ES-I3 (cell line): ENCODE measurements at regions not wholly inside any gene's neighbourhood (a gene's known extent, or its start where the extent isn't known, plus 50 kb on each side); places are given as distances from the start of the nearest gene placed in this dataset.

Experiments
- H3K36me3 ChIP-seq: 2 replicates; pipeline ENCODE4 v1.6.1; 2013; ENCODE audit warnings: mild to moderate bottlenecking, low read length, control low read depth, moderate library complexity; ENCODE audit not compliant: insufficient read depth
- H3K4me1 ChIP-seq: 2 replicates; pipeline ENCODE4 v1.6.1; 2013; ENCODE audit warnings: mild to moderate bottlenecking, control low read depth, low read length; ENCODE audit not compliant: insufficient read depth
- H3K9ac ChIP-seq: 2 replicates; pipeline ENCODE4 v1.6.1; 2013; ENCODE audit warnings: low read depth, mild to moderate bottlenecking, low read length, moderate library complexity
- H3K9me3 ChIP-seq: 2 replicates; pipeline ENCODE4 v1.6.1; 2013; ENCODE audit warnings: mild to moderate bottlenecking, low read length, moderate library complexity; ENCODE audit not compliant: control insufficient read depth, insufficient read depth

DNA sequence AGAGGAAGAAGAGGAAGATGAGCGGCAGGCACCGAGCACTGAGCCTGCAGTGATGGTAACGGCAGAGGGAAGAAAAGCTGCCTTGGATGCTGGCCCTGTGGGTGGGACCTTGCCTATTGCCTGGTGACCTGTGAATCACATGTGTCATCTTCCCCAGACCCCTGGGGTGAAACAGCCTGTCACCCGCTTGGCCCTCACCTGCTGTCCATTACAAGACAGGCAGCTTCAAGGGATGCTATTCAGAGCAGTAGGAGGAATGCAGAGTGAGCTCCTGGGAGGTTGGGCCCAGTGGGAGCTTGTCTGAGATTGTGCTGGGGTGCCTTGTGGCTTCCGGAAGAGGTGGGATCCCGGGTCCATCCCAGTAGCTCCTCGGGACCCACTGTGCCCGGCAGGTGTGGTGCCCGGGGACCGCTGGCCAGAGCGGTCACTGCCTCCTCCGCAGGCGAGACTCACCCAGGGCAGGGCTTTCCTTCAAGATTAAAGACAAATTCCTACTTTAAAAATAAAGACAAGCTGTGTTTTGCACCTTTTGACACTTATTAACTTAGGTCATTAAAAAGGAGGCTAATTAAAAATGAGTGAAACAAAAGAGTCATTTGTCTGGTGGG, 440.2 kb upstream of the MKI67 start:
- Histone ChIP-seq H3K36me3 (no peaks in the 10 kb centered on the region), H3K9ac (no peak overlapping the region), H3K4me1 (no peaks in the 10 kb centered on the region; the same call in 1 of the 2 replicates), H3K9me3 (no peaks in the 10 kb centered on the region; the same call in 1 of the 2 replicates)

DNA sequence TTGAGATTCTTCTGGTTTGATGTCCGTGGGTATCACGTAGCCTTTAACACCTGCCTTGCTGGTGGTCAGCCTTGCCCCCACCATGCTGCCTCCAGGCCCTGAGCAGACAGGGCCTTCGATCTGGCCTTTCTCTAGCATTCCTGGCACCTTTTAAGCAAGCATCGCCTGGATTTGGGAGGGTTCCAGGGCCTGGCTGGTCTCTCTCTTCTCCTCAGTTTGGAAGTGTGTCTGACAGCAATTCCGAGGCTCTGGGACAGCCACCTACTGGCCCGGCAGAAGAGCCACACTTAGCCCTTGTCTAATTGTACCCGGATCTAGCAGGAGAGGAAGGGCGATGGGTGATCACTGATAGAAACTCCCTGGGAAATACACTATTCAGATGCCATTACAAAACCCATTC, 441.3 kb upstream of the MKI67 start:
- no peak overlapping the region for H3K9ac ChIP-seq
- no peaks in the 10 kb centered on the region; the same call in 1 of the 2 replicates for H3K4me1 ChIP-seq
- H3K9me3 ChIP-seq = no peaks in the 10 kb centered on the region
- H3K36me3 ChIP-seq = no peaks in the 10 kb centered on the region

DNA sequence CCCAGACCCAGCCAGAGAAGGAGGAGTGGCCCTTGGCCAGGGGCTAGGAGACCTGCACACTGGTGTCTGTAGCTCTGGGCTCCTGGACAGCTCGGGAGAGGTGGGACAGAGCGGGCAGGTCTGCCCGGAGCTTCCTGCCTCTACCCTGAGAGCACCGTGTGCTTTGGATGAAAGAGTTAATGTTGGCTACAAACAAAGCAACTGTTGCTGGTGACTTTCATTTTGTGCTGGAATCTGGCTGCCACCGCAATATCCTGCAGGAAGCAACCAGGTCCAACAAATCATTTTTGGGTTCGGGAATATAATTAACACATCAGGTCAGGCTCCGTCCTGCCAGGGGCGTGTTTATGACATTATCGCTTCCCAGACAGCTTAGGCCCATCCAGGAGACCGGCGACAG, 441.8 kb upstream of the MKI67 start:
- no peaks in the 10 kb centered on the region for H3K9me3 ChIP-seq
- H3K36me3 ChIP-seq = no peaks in the 10 kb centered on the region

DNA sequence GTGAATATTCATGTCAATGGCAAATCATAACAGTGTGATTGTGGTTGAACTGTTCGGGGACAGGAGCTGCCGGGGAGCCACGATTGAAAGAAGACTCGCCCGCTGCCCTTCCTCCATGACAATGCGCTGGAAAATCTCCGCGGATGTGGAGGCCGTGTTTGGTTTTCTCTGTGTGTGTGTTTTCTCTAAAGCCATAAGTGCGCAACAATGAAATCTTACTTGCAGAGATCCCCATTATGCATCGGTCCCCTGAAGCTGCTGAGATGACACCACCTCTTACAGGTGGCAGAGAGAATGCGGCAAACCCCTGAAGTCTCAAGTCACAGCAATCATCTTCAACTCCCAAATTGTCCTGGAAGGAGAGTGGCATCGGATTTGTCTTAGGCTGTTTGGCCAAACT, 442.3 kb upstream of the MKI67 start:
- H3K36me3 ChIP-seq = no peaks in the 10 kb centered on the region
- no peaks in the 10 kb centered on the region; the same call in 1 of the 2 replicates for H3K4me1 ChIP-seq
- no peak overlapping the region for H3K9ac ChIP-seq
- H3K9me3 ChIP-seq = no peaks in the 10 kb centered on the region

More for the DNA sequence above, 441.8 kb upstream of the MKI67 start:
- Histone ChIP-seq H3K4me1 (no peaks in the 10 kb centered on the region; the same call in 1 of the 2 replicates), H3K9ac (no peak overlapping the region)

DNA sequence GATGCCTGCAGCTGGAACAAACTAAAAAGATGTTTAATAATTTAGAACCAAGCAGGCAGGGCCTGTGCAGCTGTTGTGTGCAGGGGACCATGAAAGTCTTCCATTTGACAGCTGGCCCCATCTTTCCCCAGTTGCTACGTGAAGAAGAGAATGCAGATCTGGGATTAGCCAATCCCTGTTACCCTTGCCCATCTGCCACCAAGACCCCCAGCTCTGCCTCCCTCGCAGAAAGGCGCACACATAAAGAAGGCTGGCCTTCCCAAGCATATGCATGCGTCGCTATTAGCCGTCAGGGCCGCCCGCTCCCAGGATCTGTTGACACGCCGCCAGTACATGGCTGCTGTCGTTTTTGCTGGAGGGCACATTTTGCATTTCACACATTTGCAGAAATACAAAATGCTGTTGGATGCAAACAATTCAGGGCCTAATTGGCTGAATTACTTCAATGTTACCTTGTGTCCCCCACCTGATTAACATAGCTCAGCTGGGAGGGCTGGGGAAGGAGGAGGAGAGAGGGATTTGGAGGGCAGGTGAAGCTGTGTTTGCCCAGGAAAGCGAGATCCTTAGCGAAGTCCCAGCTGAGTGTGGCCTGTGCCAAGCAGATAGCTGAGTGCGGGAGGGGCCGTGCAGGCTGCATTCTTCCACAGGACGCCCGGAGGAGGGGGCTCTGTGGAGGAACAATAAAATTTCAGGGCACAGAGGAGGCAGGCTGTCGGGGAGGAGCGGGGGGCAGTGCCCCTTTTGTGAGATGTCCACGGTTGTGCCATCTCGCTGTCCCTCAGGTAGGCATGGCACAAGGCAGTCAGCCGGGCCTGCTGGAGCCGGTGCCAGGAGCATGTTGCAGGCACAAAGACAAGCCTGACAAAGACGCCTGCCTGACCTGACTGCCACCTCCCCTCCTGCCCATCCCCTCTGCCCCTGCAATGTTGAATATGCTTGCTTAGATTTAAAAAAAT, 443.0 kb upstream of the MKI67 start:
- Histone ChIP-seq H3K36me3 (no peaks in the 10 kb centered on the region), H3K9me3 (no peaks in the 10 kb centered on the region), H3K4me1 (no peaks in the 10 kb centered on the region; the same call in 1 of the 2 replicates), H3K9ac (no peak overlapping the region)

DNA sequence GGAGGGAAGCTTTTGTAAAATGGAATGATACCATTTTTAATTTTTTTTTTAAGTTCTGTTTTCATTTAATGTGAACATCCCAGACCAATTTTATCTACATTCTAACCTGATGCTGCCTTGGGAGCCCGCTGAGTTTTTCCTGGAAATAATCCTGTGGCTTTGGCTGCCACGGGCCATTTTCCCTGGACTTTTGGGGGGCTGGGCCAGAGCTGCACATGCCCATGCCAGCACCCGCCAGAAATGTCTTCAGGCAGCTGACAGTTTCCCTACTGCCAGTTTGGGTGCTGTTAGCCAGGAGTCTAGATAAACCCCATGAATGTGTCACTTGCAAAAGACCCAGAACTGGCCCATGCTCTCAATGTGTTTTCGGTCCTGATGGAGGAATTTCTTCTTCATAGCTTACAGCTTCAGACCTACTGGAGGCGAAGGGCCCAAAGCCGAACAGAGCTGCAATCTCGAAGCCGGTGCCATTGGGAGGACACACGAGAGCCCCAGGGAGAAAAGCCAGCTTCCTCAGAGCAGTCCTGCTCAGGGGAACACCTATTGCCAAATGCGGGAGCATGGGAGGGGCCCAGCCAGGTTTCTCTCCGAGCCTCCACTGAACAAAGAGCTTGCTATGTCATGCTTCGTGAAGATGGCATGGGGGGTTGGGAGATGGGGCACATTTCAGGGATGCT, 444.2 kb upstream of the MKI67 start:
- H3K4me1 ChIP-seq = peaks cover under 1% of the 10 kb centered on the region
- no peak overlapping the region for H3K9ac ChIP-seq
- H3K36me3 ChIP-seq = no peaks in the 10 kb centered on the region
- no peaks in the 10 kb centered on the region for H3K9me3 ChIP-seq

DNA sequence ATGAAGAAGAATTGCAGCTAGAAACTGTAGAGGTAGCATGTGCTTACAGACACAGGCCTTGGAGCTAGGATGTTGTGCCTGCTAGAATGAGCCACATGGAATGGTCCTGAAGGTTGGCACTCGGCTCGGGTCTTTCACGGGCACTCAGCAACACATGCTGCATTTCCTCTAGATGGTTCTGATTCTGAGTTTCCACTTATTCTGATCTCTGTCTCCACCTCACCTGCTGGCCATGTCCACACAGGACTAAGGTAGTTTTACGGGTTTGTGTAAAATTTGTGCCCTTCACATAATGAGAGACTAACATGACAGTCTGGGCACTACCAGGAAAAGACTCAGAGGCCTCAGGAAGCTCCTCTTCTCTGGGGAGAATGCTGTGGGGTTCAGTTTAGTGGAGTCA, 444.8 kb upstream of the MKI67 start:
- H3K4me1 ChIP-seq = peaks cover 7% of the 10 kb centered on the region
- H3K9me3 ChIP-seq = no peaks in the 10 kb centered on the region
- no peaks in the 10 kb centered on the region for H3K36me3 ChIP-seq
- no peak overlapping the region for H3K9ac ChIP-seq

DNA sequence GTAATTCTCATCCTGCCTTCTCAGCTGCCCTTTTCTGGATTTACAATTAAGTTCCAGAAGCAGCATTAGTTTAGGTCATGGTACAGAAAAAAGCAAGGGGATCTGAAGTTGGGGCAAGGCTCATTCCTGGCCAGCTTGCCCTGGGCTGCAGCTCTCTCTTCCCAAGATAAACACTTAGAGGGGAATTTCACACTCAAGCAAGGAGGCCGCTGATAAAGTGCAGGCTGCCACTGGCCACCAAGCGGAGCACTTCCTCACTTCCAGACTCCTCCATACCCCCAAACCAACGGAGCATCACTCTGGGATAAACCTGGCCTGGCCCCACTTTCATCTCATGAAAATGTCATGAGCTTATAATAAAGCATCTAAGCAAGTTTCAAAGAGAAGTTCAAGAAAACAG, 445.5 kb upstream of the MKI67 start:
- H3K9ac ChIP-seq = no peak overlapping the region
- H3K4me1 ChIP-seq = peaks cover 7% of the 10 kb centered on the region
- H3K9me3 ChIP-seq = no peaks in the 10 kb centered on the region
- H3K36me3 ChIP-seq = no peaks in the 10 kb centered on the region

DNA sequence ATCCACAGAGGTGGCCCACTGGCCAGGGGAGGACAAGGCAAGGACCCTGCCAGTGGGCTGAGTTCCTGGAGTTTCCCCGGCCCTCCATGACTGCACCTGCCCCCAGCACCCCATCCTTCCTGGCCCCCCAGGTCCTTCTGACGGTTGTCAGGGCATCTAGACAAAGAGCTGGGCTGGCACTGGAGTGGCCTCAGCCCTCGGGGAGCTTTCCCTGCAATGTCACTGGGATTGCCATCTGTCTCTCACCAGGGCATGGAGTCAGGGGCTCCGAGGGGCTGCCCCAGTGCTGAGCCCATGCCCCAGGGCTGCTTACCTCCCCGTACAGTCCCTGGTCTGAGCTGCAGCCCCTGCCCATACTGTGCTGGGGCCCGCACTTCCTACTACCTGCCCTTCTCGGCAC, 446.5 kb upstream of the MKI67 start:
- H3K9me3 ChIP-seq = no peaks in the 10 kb centered on the region
- peaks cover 7% of the 10 kb centered on the region for H3K4me1 ChIP-seq
- no peaks in the 10 kb centered on the region for H3K36me3 ChIP-seq

DNA sequence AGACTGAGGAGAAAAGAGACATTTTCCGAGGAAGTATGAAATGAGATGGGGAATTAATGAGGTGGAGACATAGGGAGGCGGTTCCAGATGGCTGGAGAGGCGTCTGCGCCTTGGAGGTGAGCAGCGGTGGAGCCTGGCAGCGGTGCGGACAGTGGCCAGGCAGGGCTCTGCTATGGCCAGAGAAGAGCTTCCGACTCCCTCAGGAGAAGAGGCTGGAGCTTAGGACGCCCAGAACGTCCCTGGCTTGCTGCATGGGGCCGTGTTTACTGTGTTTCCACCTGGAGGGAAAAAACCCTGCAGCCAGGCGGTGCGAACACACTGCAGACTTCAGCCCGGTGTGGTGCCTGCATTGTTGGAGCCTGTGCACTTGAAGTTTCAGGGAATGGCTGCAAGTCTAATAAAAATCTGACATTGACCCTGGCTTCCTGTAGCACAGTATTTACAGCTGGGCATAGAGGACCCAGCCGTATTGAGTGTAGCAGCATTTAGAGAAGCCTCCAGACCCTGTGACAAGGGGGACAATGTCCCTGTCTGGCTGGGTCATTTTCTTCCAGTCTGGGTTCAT, 447.1 kb upstream of the MKI67 start:
- Histone ChIP-seq H3K9me3 (no peaks in the 10 kb centered on the region), H3K36me3 (no peaks in the 10 kb centered on the region), H3K9ac (no peak overlapping the region), H3K4me1 (peaks cover 7% of the 10 kb centered on the region)

More for the DNA sequence above, 446.5 kb upstream of the MKI67 start:
- no peak overlapping the region for H3K9ac ChIP-seq

DNA sequence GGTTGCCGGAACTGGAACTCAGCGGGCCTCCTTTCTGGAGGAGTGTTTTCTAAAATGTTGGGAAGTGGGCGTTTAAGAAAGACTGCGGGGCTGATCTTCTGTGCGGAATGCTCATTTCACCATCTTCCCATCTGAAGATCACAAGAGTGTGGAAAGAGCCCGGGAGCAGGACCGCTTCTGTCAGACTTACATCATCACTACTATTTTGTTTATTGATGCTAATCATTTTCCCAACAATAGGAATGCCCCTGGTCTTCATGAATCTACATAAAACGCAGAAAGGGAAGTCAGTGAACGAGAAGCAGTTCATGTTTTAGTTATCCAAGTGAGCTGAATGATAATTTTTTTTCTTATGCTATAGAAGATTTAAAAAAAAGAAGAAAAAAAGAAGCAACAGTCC, 447.8 kb upstream of the MKI67 start:
- Histone ChIP-seq H3K9me3 (no peaks in the 10 kb centered on the region), H3K9ac (no peak overlapping the region), H3K36me3 (no peaks in the 10 kb centered on the region), H3K4me1 (peaks cover 10% of the 10 kb centered on the region)

DNA sequence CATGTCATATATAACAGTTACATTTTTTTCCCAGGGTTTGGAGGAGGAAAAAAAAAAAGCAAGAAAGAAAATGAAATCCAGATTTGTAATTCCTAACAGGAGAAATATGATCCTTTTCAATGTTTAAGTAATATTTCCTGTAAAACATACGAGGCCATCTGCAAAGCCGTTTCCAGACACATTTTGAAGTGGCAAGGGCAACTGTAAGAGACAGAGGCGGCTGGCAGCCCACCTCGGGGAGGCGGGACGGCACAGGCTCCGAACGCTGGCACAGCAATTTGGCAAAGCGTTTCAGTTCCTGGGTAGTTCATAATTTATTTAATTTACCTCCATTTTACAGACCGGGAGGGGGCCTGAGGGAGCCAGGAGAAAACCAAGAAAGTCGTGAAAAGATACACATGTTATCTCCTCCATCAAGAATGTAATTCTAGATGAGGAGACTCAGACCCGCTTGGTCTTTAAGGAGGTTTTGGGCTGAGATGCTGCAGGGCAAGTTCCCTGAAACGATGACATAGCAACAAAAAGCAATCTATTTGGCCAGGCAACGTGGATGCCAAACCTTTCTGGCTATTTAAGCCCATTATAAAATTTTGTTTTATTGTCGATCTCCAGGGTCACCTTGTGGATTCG, 448.5 kb upstream of the MKI67 start:
- Histone ChIP-seq H3K9me3 (no peaks in the 10 kb centered on the region), H3K36me3 (no peaks in the 10 kb centered on the region), H3K4me1 (peaks cover 12% of the 10 kb centered on the region), H3K9ac (no peak overlapping the region)

DNA sequence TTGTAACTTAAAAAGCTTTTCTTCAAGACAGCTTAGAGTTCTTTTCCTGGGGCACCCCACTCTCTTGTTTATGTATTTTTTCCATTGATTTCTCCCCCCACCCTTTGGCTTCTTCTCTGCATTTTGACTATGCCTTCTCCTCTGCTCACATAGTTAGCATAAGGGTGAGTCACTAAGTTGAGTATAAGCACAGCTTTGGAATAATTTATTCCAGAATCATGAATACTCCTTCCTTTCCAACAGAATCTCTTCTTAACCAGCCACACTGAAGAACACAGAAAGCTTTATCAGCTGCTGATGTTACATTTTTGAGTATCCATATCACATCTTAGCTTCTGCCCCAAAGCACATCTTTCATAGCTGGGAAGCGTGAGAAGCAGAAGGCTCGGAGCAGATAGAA, 449.5 kb upstream of the MKI67 start:
- H3K36me3 ChIP-seq = no peaks in the 10 kb centered on the region
- no peak overlapping the region for H3K9ac ChIP-seq
- H3K9me3 ChIP-seq = no peaks in the 10 kb centered on the region
- H3K4me1 ChIP-seq = peaks cover 17% of the 10 kb centered on the region

DNA sequence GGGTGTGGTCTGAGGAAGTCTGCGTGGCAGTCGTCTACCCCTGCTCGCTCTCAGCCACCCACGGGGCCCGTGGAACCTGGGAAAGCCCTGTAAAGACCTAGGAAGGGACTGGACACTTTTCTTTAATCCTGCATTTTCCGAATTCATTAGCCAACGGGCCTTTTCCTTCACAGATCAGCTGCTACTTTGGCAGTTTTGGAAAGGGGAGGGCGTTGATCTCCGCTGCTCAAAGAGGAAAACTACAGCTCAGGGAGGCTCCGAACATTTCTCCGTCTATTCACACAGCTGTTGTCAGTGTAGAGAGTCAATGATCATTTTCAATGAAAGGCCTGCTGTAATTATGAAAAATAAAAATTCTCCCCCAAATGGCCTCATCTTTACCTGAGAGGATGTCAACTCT, 450.1 kb upstream of the MKI67 start:
- Histone ChIP-seq H3K9ac (no peak overlapping the region), H3K36me3 (no peaks in the 10 kb centered on the region), H3K4me1 (peaks cover 17% of the 10 kb centered on the region), H3K9me3 (no peaks in the 10 kb centered on the region)
